LNCaP clone FGC (cell line): ENCODE measurements at regions not wholly inside any gene's neighbourhood (a gene's known extent, or its start where the extent isn't known, plus 50 kb on each side); places are given as distances from the start of the nearest gene placed in this dataset.

Source experiments
- DNase-seq: peaks from one replicate; pipeline ENCODE4 v3.0.0-alpha.2; 2011; ENCODE audit warnings: low read depth
- H3K4me3 ChIP-seq: 2 replicates; pipeline ENCODE4 v1.5.1; 2011; ENCODE audit warnings: mild to moderate bottlenecking, low read depth, low read length, control low read depth
- TF ChIP-seq, protein P1 (sequence below): IDR thresholded peaks from 2 replicates; pipeline ENCODE4 v1.5.1; 2012; ENCODE audit warnings: mild to moderate bottlenecking; ENCODE audit not compliant: control insufficient read depth, insufficient read depth; ENCODE audit errors: extremely low read depth

DNA sequence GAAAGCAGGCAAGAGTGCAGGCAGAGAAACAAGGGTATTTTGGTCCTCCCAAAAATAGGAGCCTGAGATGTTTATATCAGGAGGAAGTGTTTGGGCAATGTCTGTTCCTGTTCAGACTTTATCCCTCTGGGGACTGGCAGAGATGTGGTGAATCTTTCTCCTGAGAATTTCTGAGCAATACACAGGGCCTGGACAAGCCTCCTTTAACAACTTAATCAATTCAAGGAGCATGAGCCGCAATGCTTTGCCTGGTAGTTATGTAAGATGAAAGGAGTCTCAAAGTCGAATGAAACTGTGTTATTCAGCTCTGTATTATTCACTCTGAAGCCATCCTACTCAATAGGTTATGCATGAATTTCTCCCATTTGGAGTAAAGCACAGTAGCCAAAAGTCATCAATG, 365.6 kb downstream of the MAN2A1 start:
- no peak overlapping the region for H3K4me3 ChIP-seq
- DNase-seq = no peak
- TF ChIP-seq, protein P1, sequence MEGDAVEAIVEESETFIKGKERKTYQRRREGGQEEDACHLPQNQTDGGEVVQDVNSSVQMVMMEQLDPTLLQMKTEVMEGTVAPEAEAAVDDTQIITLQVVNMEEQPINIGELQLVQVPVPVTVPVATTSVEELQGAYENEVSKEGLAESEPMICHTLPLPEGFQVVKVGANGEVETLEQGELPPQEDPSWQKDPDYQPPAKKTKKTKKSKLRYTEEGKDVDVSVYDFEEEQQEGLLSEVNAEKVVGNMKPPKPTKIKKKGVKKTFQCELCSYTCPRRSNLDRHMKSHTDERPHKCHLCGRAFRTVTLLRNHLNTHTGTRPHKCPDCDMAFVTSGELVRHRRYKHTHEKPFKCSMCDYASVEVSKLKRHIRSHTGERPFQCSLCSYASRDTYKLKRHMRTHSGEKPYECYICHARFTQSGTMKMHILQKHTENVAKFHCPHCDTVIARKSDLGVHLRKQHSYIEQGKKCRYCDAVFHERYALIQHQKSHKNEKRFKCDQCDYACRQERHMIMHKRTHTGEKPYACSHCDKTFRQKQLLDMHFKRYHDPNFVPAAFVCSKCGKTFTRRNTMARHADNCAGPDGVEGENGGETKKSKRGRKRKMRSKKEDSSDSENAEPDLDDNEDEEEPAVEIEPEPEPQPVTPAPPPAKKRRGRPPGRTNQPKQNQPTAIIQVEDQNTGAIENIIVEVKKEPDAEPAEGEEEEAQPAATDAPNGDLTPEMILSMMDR = no peak

DNA sequence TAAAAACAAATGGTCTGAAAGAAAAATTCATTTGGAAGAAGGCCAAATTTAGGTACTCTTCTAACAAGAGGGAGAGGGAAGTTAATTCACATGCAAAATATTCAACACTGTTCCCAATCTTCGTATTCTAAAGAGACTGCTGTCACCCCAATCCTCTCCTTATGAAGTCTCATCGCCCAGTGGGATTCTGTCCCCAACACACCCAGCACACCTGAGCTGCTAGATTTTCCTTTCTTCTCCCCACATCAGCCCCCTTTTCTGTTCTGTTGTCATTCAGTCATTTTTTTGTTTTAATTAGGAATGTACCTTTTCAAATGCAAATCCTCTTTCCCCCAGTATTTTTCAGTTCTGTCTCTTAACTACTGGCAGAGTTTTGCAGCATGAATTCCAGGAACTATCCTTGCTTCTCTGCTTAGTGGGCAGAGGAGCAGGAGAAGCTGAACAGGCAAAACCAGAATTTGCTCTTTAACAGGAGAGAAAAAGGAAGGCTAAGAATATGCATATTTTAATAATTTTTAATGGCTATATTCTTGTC, 366.9 kb downstream of the MAN2A1 start:
- DNase-seq = no peak
- H3K4me3 ChIP-seq = no peak overlapping the region
- TF ChIP-seq, protein P1 = no peak

- TF ChIP-seq, protein P1 = no peak
- H3K4me3 ChIP-seq = no peak overlapping the region
- DNase-seq = peak; percentile 94
Observed at GRCh38 chr5:110058175-110058574, 368.4 kb downstream of the MAN2A1 start.

DNA sequence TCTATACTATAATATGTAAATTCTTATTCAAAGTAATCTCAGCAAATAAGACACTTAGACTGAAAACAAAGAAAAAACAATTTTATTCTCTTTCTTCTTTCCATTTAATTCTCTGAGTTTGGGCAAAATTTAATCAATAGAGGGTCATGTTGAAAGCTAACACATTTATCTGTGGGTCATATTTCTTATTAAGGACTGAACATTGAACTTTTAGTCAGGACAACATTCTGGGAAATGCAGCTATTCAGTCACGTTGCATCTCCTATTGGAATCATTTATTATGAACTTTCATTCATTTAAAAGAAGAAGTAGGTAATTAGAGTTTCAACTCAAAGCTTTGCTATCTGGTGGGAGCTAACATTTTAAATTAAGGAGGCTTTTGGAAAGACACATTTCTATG, 372.5 kb downstream of the MAN2A1 start:
- no peak overlapping the region for H3K4me3 ChIP-seq
- no peak for DNase-seq
- TF ChIP-seq, protein P1 = no peak

DNA sequence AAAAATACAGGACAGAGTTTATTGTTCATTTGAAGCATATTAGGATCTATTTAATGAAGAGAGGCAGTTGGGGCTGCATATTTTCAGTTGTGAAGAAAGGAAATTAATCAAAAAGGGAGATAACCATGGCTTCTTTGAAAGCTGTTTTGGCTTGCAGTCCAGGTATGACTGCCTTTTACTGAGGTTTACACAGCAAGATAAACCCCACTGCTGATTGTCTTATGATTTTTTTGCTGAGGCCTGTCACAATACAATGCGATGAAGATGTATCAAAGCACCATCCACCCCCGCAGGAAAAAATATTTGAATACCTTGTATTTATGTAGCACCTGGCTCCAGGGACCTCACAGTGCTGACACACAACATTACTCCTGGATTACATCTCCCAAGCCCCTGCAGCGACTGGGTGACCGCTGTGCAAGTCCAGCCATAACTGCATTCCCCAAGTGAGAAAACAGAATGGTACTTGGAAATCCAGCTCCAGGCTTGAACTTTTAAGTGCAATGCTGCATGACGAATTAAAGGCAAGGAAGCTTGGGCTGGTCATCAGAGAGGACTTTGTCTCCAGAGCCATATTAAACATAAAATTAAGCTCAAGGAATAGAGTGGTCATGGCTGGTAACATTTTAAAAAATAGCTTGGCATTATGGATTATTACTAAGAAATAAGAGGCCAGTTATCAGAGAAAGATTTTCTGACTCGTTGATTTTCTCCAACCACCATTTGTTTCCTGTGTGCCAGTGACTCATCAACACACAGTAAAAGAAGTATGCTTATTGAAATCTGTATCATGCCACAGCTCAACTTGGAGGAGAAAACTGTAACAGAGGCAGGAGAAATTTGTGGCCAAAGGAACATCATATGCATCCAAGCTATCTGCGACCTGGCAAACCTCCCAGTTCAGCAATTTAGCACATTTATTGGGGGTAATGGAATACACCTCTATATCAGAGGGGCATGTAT, 374.2 kb downstream of the MAN2A1 start:
- DNase-seq = no peak
- TF ChIP-seq, protein P1 = no peak
- H3K4me3 ChIP-seq = no peak overlapping the region

- DNase-seq = no peak
- TF ChIP-seq, protein P1 = no peak
- no peak overlapping the region for H3K4me3 ChIP-seq
Observed at GRCh38 chr5:110064603-110065268, 375.0 kb downstream of the MAN2A1 start.
